ENCODE measurements at regions not wholly inside any gene's neighbourhood (a gene's known extent, or its start where the extent isn't known, plus 50 kb on each side); places are given as distances from the start of the nearest gene placed in this dataset.
A peak's percentile ranks its signal among the peaks of the same experiment; 100 is the strongest.

- H3K9me2 ChIP-seq (ENCODE audit: insufficient read depth, low read length) = no peaks in the 10 kb centered on the region
- no peak overlapping the region for H2AFZ ChIP-seq (ENCODE audit: low read depth, low read length)
- H3K79me2 ChIP-seq (replicated peaks; ENCODE audit: insufficient read depth, low read length) = no peaks in the 10 kb centered on the region
- H3K4me3 ChIP-seq (ENCODE audit: low read length) = peak overlapping the region; percentile 42
- peak overlapping the region; percentile 88 for H3K27ac ChIP-seq (ENCODE audit: low read length)
- H3F3A ChIP-seq (ENCODE audit: insufficient read depth, low read length, poor library complexity, severe bottlenecking) = no peaks in the 10 kb centered on the region
- H3K27me3 ChIP-seq (ENCODE audit: insufficient read depth, low read depth, low read length) = no peaks in the 10 kb centered on the region
- no peaks in the 10 kb centered on the region for H4K20me1 ChIP-seq (ENCODE audit: insufficient read depth)
- peak overlapping the region; percentile 44 for H3K9ac ChIP-seq (ENCODE audit: low read length)
- peak overlapping the region; percentile 56 for H3K4me2 ChIP-seq (ENCODE audit: low read length)
- no peaks in the 10 kb centered on the region for H3K9me3 ChIP-seq (ENCODE audit: low read length)
- TF ChIP-seq EP300 (conservative IDR thresholded peaks at IDR 0.05; ENCODE audit: poor library complexity, severe bottlenecking) = peak; percentile 92
- TF ChIP-seq POLR2AphosphoS5 (IDR thresholded peaks at IDR 0.05) = peak; percentile 90
- no peak for TF ChIP-seq TAF1 (IDR thresholded peaks at IDR 0.05; ENCODE audit: low read depth)
- peak; percentile 93 for TF ChIP-seq REST (IDR thresholded peaks at IDR 0.05; ENCODE audit: borderline replicate concordance)
- TF ChIP-seq MXI1 (conservative IDR thresholded peaks at IDR 0.05; ENCODE audit: poor library complexity, severe bottlenecking) = no peak
- TF ChIP-seq CTCF (IDR thresholded peaks at IDR 0.05; ENCODE audit: poor library complexity, severe bottlenecking) = no peak
- peak; percentile 47 for TF ChIP-seq SMC3 (conservative IDR thresholded peaks at IDR 0.05; ENCODE audit: poor library complexity)
- no peak for TF ChIP-seq EZH2 (IDR thresholded peaks at IDR 0.05; ENCODE audit: borderline replicate concordance, insufficient read depth, low read length, poor library complexity, severe bottlenecking)
- peak; percentile 57 for TF ChIP-seq RAD21 (conservative IDR thresholded peaks at IDR 0.05)
- no peaks in the 10 kb centered on the region for H3K36me3 ChIP-seq (ENCODE audit: insufficient read depth, low read length)
Measured at GRCh38 chr6:91669154-91669870, 1082.4 kb upstream of the MAP3K7 start.

- no peak overlapping the region for H3K4me3 ChIP-seq (ENCODE audit: low read length)
- H3K9ac ChIP-seq (ENCODE audit: low read length) = no peak overlapping the region
- H3K27ac ChIP-seq (ENCODE audit: low read length) = no peak overlapping the region
- no peaks in the 10 kb centered on the region for H3K9me2 ChIP-seq (ENCODE audit: insufficient read depth, low read length)
- no peak for TF ChIP-seq SMC3 (conservative IDR thresholded peaks at IDR 0.05; ENCODE audit: poor library complexity)
- no peak for TF ChIP-seq EP300 (conservative IDR thresholded peaks at IDR 0.05; ENCODE audit: poor library complexity, severe bottlenecking)
- no peak for TF ChIP-seq RAD21 (conservative IDR thresholded peaks at IDR 0.05)
- no peak for TF ChIP-seq REST (IDR thresholded peaks at IDR 0.05; ENCODE audit: borderline replicate concordance)
- TF ChIP-seq MXI1 (conservative IDR thresholded peaks at IDR 0.05; ENCODE audit: poor library complexity, severe bottlenecking) = no peak
- H2AFZ ChIP-seq (ENCODE audit: low read depth, low read length) = no peak overlapping the region
- H3K79me2 ChIP-seq (replicated peaks; ENCODE audit: insufficient read depth, low read length) = no peaks in the 10 kb centered on the region
- no peaks in the 10 kb centered on the region for H3K36me3 ChIP-seq (ENCODE audit: insufficient read depth, low read length)
- H3K4me2 ChIP-seq (ENCODE audit: low read length) = no peak overlapping the region
- no peaks in the 10 kb centered on the region for H3K27me3 ChIP-seq (ENCODE audit: insufficient read depth, low read depth, low read length)
- H3F3A ChIP-seq (ENCODE audit: insufficient read depth, low read length, poor library complexity, severe bottlenecking) = no peaks in the 10 kb centered on the region
- no peaks in the 10 kb centered on the region for H3K9me3 ChIP-seq (ENCODE audit: low read length)
- no peaks in the 10 kb centered on the region for H4K20me1 ChIP-seq (ENCODE audit: insufficient read depth)
Measured at GRCh38 chr6:91667596-91667995, 1080.7 kb upstream of the MAP3K7 start.
